Erythroblast (primary cell): ENCODE measurements at regions not wholly inside any gene's neighbourhood (a gene's known extent, or its start where the extent isn't known, plus 50 kb on each side); places are given as distances from the start of the nearest gene placed in this dataset.

Experiments used
- DNase-seq, 2 experiments: peaks; one replicate each; lab custom pipeline; 2025; lab: John Stamatoyannopoulos, UW
- GATA1 ChIP-seq: IDR thresholded peaks from 2 replicates; pipeline ENCODE4 v1.6.1; 2011; ENCODE audit warnings: low read depth, mild to moderate bottlenecking, control low read depth, low read length, moderate library complexity
- POLR2A ChIP-seq: IDR thresholded peaks from 2 replicates; pipeline ENCODE4 v1.6.1; 2011; ENCODE audit warnings: mild to moderate bottlenecking, low read length

- DNase-seq, result no peak
- TF ChIP-seq GATA1 (no peak), POLR2A (no peak)
Observed at GRCh38 chr4:166282081-166282770, 409.2 kb downstream of the TLL1 start.

- no peak for TF ChIP-seq GATA1
- no peak for TF ChIP-seq POLR2A
- no peak for DNase-seq
Observed at GRCh38 chr4:166284221-166284620, 411.2 kb downstream of the TLL1 start.

- no peak for TF ChIP-seq POLR2A
- no peak for TF ChIP-seq GATA1
Observed at GRCh38 chr4:166290426-166290825, 417.4 kb downstream of the TLL1 start.

GRCh38 chr4:166293556-166293955 is 420.5 kb downstream of the TLL1 start:
- no peak for DNase-seq
- no peak for TF ChIP-seq POLR2A
- no peak for TF ChIP-seq GATA1

More at GRCh38 chr4:166290426-166290825, 417.4 kb downstream of the TLL1 start:
- DNase-seq, result no peak

GRCh38 chr4:166301266-166301665 is 428.2 kb downstream of the TLL1 start:
- TF ChIP-seq POLR2A, result no peak
- TF ChIP-seq GATA1, result no peak
- DNase-seq, result no peak

- TF ChIP-seq GATA1 (no peak), POLR2A (no peak)
- DNase-seq, result no peak
Observed at GRCh38 chr4:166308647-166309046, 435.6 kb downstream of the TLL1 start.

- TF ChIP-seq GATA1, result no peak
- TF ChIP-seq POLR2A, result no peak
- no peak for DNase-seq
Observed at GRCh38 chr4:166309286-166309685, 436.2 kb downstream of the TLL1 start.

GRCh38 chr4:166311169-166311568 is 438.1 kb downstream of the TLL1 start:
- TF ChIP-seq GATA1 (no peak), POLR2A (no peak)

GRCh38 chr4:166312166-166312565 is 439.1 kb downstream of the TLL1 start:
- no peak for DNase-seq
- no peak for TF ChIP-seq POLR2A
- TF ChIP-seq GATA1, result no peak

More at GRCh38 chr4:166311169-166311568, 438.1 kb downstream of the TLL1 start:
- DNase-seq, result no peak

GRCh38 chr4:166314902-166315301 is 441.9 kb downstream of the TLL1 start:
- no peak for TF ChIP-seq POLR2A
- no peak for TF ChIP-seq GATA1
- DNase-seq, result no peak

- no peak for TF ChIP-seq POLR2A
- DNase-seq, result no peak
Observed at GRCh38 chr4:166315721-166316467, 442.9 kb downstream of the TLL1 start.

GRCh38 chr4:166318810-166319525 is 445.9 kb downstream of the TLL1 start:
- TF ChIP-seq GATA1, result no peak
- TF ChIP-seq POLR2A, result no peak

GRCh38 chr4:166323250-166323649 is 450.2 kb downstream of the TLL1 start:
- DNase-seq, result no peak
- no peak for TF ChIP-seq GATA1

More at GRCh38 chr4:166318810-166319525, 445.9 kb downstream of the TLL1 start:
- no peak for DNase-seq

GRCh38 chr4:166324321-166324720 is 451.3 kb downstream of the TLL1 start:
- TF ChIP-seq POLR2A (no peak), GATA1 (no peak)
- peak; percentile 11 to 25 for DNase-seq
